ENCODE measurements at regions not wholly inside any gene's neighbourhood (a gene's known extent, or its start where the extent isn't known, plus 50 kb on each side); places are given as distances from the start of the nearest gene placed in this dataset.

GRCh38 chr16:51357839-51358238 lies 206.8 kb upstream of the SALL1 start:
- Histone ChIP-seq H3K27me3 (ENCODE audit: control insufficient read depth, insufficient read depth, low read length) (no peaks in the 10 kb centered on the region), H3K36me3 (ENCODE audit: control insufficient read depth, insufficient read depth, low read length) (no peaks in the 10 kb centered on the region), H3K9me3 (ENCODE audit: control insufficient read depth, insufficient read depth, low read length) (no peaks in the 10 kb centered on the region), H3K9ac (ENCODE audit: low read depth, low read length) (no peak overlapping the region), H3K4me3 (ENCODE audit: low read depth, low read length) (no peak overlapping the region), H3K4me1 (ENCODE audit: control insufficient read depth, insufficient read depth, low read length) (peaks cover 7% of the 10 kb centered on the region)

DNA sequence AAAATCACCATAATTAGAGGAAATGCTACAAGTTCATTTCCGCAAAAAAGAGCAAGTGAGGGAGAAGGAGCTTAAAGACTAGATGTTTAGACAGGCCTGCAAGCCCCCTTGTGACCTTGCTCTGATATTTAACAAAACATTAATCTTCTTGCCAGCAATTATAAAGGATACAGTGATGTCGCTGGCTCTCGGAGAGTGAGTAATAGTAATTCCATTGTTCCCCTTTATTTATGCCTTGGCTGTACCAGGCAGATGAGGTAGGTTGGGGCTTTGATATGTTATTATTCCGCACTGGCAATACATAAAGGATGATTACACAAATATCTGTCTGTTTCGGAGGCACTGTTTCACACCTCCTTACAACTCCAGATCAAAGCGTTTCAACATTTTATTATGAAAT lies 204.8 kb upstream of the SALL1 start:
- no peak overlapping the region for H3K4me3 ChIP-seq (ENCODE audit: low read depth, low read length)
- H3K27me3 ChIP-seq (ENCODE audit: control insufficient read depth, insufficient read depth, low read length) = no peaks in the 10 kb centered on the region
- H3K36me3 ChIP-seq (ENCODE audit: control insufficient read depth, insufficient read depth, low read length) = no peaks in the 10 kb centered on the region
- no peaks in the 10 kb centered on the region for H3K9me3 ChIP-seq (ENCODE audit: control insufficient read depth, insufficient read depth, low read length)
- no peak overlapping the region for H3K9ac ChIP-seq (ENCODE audit: low read depth, low read length)
- H3K4me1 ChIP-seq (ENCODE audit: control insufficient read depth, insufficient read depth, low read length) = peaks cover 7% of the 10 kb centered on the region

- Histone ChIP-seq H3K4me1 (ENCODE audit: control insufficient read depth, insufficient read depth, low read length) (peaks cover 7% of the 10 kb centered on the region), H3K9ac (ENCODE audit: low read depth, low read length) (no peak overlapping the region), H3K27me3 (ENCODE audit: control insufficient read depth, insufficient read depth, low read length) (no peaks in the 10 kb centered on the region), H3K9me3 (ENCODE audit: control insufficient read depth, insufficient read depth, low read length) (no peaks in the 10 kb centered on the region), H3K4me3 (ENCODE audit: low read depth, low read length) (no peak overlapping the region), H3K36me3 (ENCODE audit: control insufficient read depth, insufficient read depth, low read length) (no peaks in the 10 kb centered on the region)
Measured at GRCh38 chr16:51355195-51355594, 204.1 kb upstream of the SALL1 start.

GRCh38 chr16:51353055-51353454 lies 202.0 kb upstream of the SALL1 start:
- Histone ChIP-seq H3K4me1 (ENCODE audit: control insufficient read depth, insufficient read depth, low read length) (peaks cover 3% of the 10 kb centered on the region), H3K9me3 (ENCODE audit: control insufficient read depth, insufficient read depth, low read length) (no peaks in the 10 kb centered on the region), H3K4me3 (ENCODE audit: low read depth, low read length) (no peak overlapping the region), H3K27me3 (ENCODE audit: control insufficient read depth, insufficient read depth, low read length) (no peaks in the 10 kb centered on the region), H3K36me3 (ENCODE audit: control insufficient read depth, insufficient read depth, low read length) (no peaks in the 10 kb centered on the region), H3K9ac (ENCODE audit: low read depth, low read length) (no peak overlapping the region)

DNA sequence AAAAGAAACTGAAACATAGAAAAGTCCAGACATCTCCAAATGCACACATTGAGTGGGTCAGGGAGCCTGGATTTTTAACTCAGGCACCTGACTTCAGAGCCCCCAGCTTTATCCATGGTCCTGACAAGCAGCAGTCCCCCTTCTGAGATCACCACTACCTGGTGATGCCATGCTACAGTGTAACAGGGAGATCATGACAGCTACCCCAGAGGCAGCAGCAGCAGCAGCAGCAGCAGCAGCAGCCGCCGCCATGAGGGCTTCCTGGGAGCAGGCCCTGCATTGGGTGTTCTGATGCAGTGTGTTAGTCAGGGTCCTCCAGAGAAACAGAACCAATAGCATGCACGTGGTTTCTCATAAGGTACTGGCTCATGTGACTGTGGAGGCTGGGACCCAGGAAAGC lies 198.6 kb upstream of the SALL1 start:
- H3K36me3 ChIP-seq (ENCODE audit: control insufficient read depth, insufficient read depth, low read length) = no peaks in the 10 kb centered on the region
- no peaks in the 10 kb centered on the region for H3K4me1 ChIP-seq (ENCODE audit: control insufficient read depth, insufficient read depth, low read length)
- no peaks in the 10 kb centered on the region for H3K27me3 ChIP-seq (ENCODE audit: control insufficient read depth, insufficient read depth, low read length)
- H3K9ac ChIP-seq (ENCODE audit: low read depth, low read length) = no peak overlapping the region
- H3K4me3 ChIP-seq (ENCODE audit: low read depth, low read length) = no peak overlapping the region
- H3K9me3 ChIP-seq (ENCODE audit: control insufficient read depth, insufficient read depth, low read length) = no peaks in the 10 kb centered on the region

DNA sequence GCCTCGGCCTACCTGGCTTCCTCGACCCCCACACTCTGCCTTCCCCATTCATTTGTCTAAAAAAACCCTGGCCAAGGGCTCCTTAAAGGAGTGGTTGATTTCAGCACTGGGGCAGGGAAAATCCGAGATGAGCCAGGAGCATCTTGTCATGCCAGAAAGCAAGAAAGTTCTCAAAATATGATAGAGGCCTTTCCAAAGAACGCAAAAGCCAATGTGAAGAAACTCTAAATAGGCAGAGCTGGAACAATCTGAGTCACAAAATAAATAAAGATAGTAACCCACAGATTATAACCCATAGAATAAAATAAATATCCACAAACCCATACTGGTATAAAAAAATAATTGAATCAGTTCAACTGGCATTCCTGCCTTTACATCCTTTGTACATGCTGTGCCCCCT lies 192.3 kb upstream of the SALL1 start:
- Histone ChIP-seq H3K9me3 (ENCODE audit: control insufficient read depth, insufficient read depth, low read length) (no peaks in the 10 kb centered on the region), H3K4me3 (ENCODE audit: low read depth, low read length) (no peak overlapping the region), H3K9ac (ENCODE audit: low read depth, low read length) (no peak overlapping the region), H3K27me3 (ENCODE audit: control insufficient read depth, insufficient read depth, low read length) (no peaks in the 10 kb centered on the region), H3K36me3 (ENCODE audit: control insufficient read depth, insufficient read depth, low read length) (no peaks in the 10 kb centered on the region), H3K4me1 (ENCODE audit: control insufficient read depth, insufficient read depth, low read length) (no peaks in the 10 kb centered on the region)

DNA sequence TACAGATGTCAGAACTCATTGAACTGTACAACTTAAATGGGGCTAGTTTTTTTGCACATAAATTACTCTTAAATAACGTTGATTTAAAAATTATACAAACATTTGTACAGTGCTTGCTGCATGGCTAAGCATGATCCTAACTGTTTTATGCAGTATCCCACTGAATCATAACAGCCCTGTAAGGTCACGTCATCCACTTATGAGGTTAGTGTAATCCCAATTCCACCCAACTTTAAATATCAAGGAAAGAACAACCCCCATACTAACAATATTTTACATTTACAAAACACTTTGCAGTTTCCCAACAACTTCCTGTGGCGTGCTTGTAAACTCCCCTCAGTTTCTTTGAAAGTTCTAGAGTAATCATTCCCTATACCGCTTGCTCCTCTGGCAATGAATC lies 190.1 kb upstream of the SALL1 start:
- Histone ChIP-seq H3K9me3 (ENCODE audit: control insufficient read depth, insufficient read depth, low read length) (no peaks in the 10 kb centered on the region), H3K4me1 (ENCODE audit: control insufficient read depth, insufficient read depth, low read length) (peaks cover 2% of the 10 kb centered on the region), H3K27me3 (ENCODE audit: control insufficient read depth, insufficient read depth, low read length) (no peaks in the 10 kb centered on the region), H3K36me3 (ENCODE audit: control insufficient read depth, insufficient read depth, low read length) (no peaks in the 10 kb centered on the region), H3K9ac (ENCODE audit: low read depth, low read length) (no peak overlapping the region), H3K4me3 (ENCODE audit: low read depth, low read length) (no peak overlapping the region)

GRCh38 chr16:51337662-51338061 lies 186.6 kb upstream of the SALL1 start:
- Histone ChIP-seq H3K36me3 (ENCODE audit: control insufficient read depth, insufficient read depth, low read length) (no peaks in the 10 kb centered on the region), H3K9me3 (ENCODE audit: control insufficient read depth, insufficient read depth, low read length) (no peaks in the 10 kb centered on the region), H3K9ac (ENCODE audit: low read depth, low read length) (no peak overlapping the region), H3K4me1 (ENCODE audit: control insufficient read depth, insufficient read depth, low read length) (peaks cover 2% of the 10 kb centered on the region), H3K27me3 (ENCODE audit: control insufficient read depth, insufficient read depth, low read length) (no peaks in the 10 kb centered on the region), H3K4me3 (ENCODE audit: low read depth, low read length) (no peak overlapping the region)

DNA sequence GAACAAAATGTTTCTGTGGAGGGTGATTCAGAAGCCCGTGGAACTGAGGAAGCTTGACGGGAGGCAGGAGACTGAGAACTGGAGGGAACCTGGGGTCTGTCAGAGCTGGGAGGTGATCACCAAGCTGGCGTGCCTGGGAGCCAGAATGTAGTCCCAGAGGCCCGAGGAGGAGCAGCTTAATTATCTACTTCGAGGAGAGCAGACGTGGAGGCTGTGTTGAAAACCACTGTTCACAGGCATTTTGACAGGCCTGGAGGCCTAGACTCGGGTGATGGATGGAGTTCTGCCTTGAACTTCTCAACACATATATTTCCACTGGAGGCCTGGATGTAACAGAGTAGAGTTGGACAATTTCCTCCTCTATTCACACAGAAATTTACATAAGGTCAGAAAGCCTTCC lies 177.7 kb upstream of the SALL1 start:
- no peaks in the 10 kb centered on the region for H3K36me3 ChIP-seq (ENCODE audit: control insufficient read depth, insufficient read depth, low read length)
- H3K27me3 ChIP-seq (ENCODE audit: control insufficient read depth, insufficient read depth, low read length) = no peaks in the 10 kb centered on the region
- H3K9me3 ChIP-seq (ENCODE audit: control insufficient read depth, insufficient read depth, low read length) = no peaks in the 10 kb centered on the region
- no peak overlapping the region for H3K4me3 ChIP-seq (ENCODE audit: low read depth, low read length)
- H3K9ac ChIP-seq (ENCODE audit: low read depth, low read length) = no peak overlapping the region
- no peaks in the 10 kb centered on the region for H3K4me1 ChIP-seq (ENCODE audit: control insufficient read depth, insufficient read depth, low read length)

DNA sequence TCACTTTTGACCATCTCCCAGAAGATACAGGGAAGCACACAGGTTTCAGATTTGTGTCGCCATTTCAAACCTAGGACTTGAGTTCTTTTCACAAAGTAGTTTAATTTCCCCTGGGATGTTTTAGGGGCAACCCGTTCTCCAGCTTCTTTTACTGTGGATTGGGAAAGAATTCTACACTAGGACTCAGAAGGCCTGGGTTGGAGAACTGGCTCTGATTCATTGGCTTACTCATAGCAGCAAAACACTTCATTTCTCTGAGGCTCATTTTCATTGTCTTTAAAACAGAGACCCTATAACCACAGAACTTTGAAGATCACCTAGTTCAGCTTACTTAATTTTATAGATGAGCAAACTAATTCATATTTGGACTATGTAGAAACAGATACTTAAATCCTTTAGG lies 175.9 kb upstream of the SALL1 start:
- no peak overlapping the region for H3K9ac ChIP-seq (ENCODE audit: low read depth, low read length)
- H3K9me3 ChIP-seq (ENCODE audit: control insufficient read depth, insufficient read depth, low read length) = no peaks in the 10 kb centered on the region
- no peaks in the 10 kb centered on the region for H3K4me1 ChIP-seq (ENCODE audit: control insufficient read depth, insufficient read depth, low read length)
- H3K4me3 ChIP-seq (ENCODE audit: low read depth, low read length) = no peak overlapping the region
- no peaks in the 10 kb centered on the region for H3K36me3 ChIP-seq (ENCODE audit: control insufficient read depth, insufficient read depth, low read length)
- no peaks in the 10 kb centered on the region for H3K27me3 ChIP-seq (ENCODE audit: control insufficient read depth, insufficient read depth, low read length)

- H3K36me3 ChIP-seq (ENCODE audit: control insufficient read depth, insufficient read depth, low read length) = no peaks in the 10 kb centered on the region
- no peak overlapping the region for H3K4me3 ChIP-seq (ENCODE audit: low read depth, low read length)
- H3K9me3 ChIP-seq (ENCODE audit: control insufficient read depth, insufficient read depth, low read length) = no peaks in the 10 kb centered on the region
- H3K27me3 ChIP-seq (ENCODE audit: control insufficient read depth, insufficient read depth, low read length) = no peaks in the 10 kb centered on the region
- no peaks in the 10 kb centered on the region for H3K4me1 ChIP-seq (ENCODE audit: control insufficient read depth, insufficient read depth, low read length)
- H3K9ac ChIP-seq (ENCODE audit: low read depth, low read length) = no peak overlapping the region
Measured at GRCh38 chr16:51326131-51326856, 175.2 kb upstream of the SALL1 start.

GRCh38 chr16:51321251-51321650 lies 170.2 kb upstream of the SALL1 start:
- Histone ChIP-seq H3K36me3 (ENCODE audit: control insufficient read depth, insufficient read depth, low read length) (no peaks in the 10 kb centered on the region), H3K4me3 (ENCODE audit: low read depth, low read length) (no peak overlapping the region), H3K9ac (ENCODE audit: low read depth, low read length) (no peak overlapping the region), H3K27me3 (ENCODE audit: control insufficient read depth, insufficient read depth, low read length) (no peaks in the 10 kb centered on the region), H3K9me3 (ENCODE audit: control insufficient read depth, insufficient read depth, low read length) (no peaks in the 10 kb centered on the region), H3K4me1 (ENCODE audit: control insufficient read depth, insufficient read depth, low read length) (no peaks in the 10 kb centered on the region)

All from iPS-15b (cell line).